Nephron (organoid): ENCODE measurements at regions not wholly inside any gene's neighbourhood (a gene's known extent, or its start where the extent isn't known, plus 50 kb on each side); places are given as distances from the start of the nearest gene placed in this dataset.
A peak's percentile ranks its signal among the peaks of the same experiment; 100 is the strongest.

Experiments used
- H3K27ac Mint-ChIP-seq, 3 experiments: 2 replicates each; pipeline ENCODE4 v1.8.0; 2020; ENCODE audit warnings: mixed read lengths in 3 of 3, mild to moderate bottlenecking in 2 of 3, moderate library complexity in 1 of 3
- H3K27me3 Mint-ChIP-seq: 2 replicates; pipeline ENCODE4 v1.8.0; 2021; ENCODE audit warnings: low read depth, mild to moderate bottlenecking, moderate library complexity, mixed read lengths
- H3K36me3 Mint-ChIP-seq: 2 replicates; pipeline ENCODE4 v1.8.0; 2020; ENCODE audit warnings: low read depth, mixed read lengths
- H3K4me1 Mint-ChIP-seq: 2 replicates; pipeline ENCODE4 v1.8.0; 2020; ENCODE audit warnings: mixed read lengths
- H3K4me3 Mint-ChIP-seq, 3 experiments: 2 replicates each; pipeline ENCODE4 v1.8.0; 2020; ENCODE audit warnings: mild to moderate bottlenecking in 3 of 3, mixed read lengths in 3 of 3, moderate library complexity in 2 of 3
- H3K9me3 Mint-ChIP-seq: 2 replicates; pipeline ENCODE4 v1.8.0; 2020; ENCODE audit warnings: mixed read lengths
- TF ChIP-seq, protein P1 (sequence below), 3 experiments: fragments of 200-600 bp; sonication (generic); IDR thresholded peaks; one replicate each; pipeline ENCODE4 v1.5.0; 2021; ENCODE audit warnings: antibody characterized with exemption in 3 of 3; ENCODE audit not compliant: unreplicated experiment in 3 of 3

GRCh38 chr4:42342459-42342858, 54.8 kb upstream of the SHISA3 start:
- H3K9me3 Mint-ChIP-seq = no peaks in the 10 kb centered on the region
- peaks cover 14% of the 10 kb centered on the region for H3K27me3 Mint-ChIP-seq
- H3K4me1 Mint-ChIP-seq = peaks cover 33% of the 10 kb centered on the region
- H3K27ac Mint-ChIP-seq = peak overlapping the region; percentile 28 to 57 (median 32)
- TF ChIP-seq, protein P1, sequence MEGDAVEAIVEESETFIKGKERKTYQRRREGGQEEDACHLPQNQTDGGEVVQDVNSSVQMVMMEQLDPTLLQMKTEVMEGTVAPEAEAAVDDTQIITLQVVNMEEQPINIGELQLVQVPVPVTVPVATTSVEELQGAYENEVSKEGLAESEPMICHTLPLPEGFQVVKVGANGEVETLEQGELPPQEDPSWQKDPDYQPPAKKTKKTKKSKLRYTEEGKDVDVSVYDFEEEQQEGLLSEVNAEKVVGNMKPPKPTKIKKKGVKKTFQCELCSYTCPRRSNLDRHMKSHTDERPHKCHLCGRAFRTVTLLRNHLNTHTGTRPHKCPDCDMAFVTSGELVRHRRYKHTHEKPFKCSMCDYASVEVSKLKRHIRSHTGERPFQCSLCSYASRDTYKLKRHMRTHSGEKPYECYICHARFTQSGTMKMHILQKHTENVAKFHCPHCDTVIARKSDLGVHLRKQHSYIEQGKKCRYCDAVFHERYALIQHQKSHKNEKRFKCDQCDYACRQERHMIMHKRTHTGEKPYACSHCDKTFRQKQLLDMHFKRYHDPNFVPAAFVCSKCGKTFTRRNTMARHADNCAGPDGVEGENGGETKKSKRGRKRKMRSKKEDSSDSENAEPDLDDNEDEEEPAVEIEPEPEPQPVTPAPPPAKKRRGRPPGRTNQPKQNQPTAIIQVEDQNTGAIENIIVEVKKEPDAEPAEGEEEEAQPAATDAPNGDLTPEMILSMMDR (IDR thresholded peaks at IDR 0.05; ENCODE audit: unreplicated experiment in 3 of 3) = no peak
- H3K4me3 Mint-ChIP-seq = no peak overlapping the region
- no peaks in the 10 kb centered on the region for H3K36me3 Mint-ChIP-seq

- Mint-ChIP-seq H3K27me3 (peaks cover 17% of the 10 kb centered on the region), H3K4me1 (peaks cover 31% of the 10 kb centered on the region), H3K36me3 (no peaks in the 10 kb centered on the region), H3K4me3 (no peak overlapping the region), H3K27ac (peak overlapping the region in 2 of 3 experiments; percentile 35 to 43), H3K9me3 (no peaks in the 10 kb centered on the region)
- TF ChIP-seq, protein P1 (IDR thresholded peaks at IDR 0.05; ENCODE audit: unreplicated experiment in 3 of 3) = no peak
Observed at GRCh38 chr4:42344309-42344708, 53.0 kb upstream of the SHISA3 start.

GRCh38 chr4:42344749-42345148, 52.5 kb upstream of the SHISA3 start:
- Mint-ChIP-seq H3K4me3 (no peak overlapping the region), H3K27ac (peak overlapping the region in 2 of 3 experiments; percentile 35 to 43), H3K36me3 (no peaks in the 10 kb centered on the region), H3K27me3 (peaks cover 17% of the 10 kb centered on the region), H3K9me3 (no peaks in the 10 kb centered on the region), H3K4me1 (peaks cover 27% of the 10 kb centered on the region)
- TF ChIP-seq, protein P1 (IDR thresholded peaks at IDR 0.05; ENCODE audit: unreplicated experiment in 3 of 3) = no peak

- H3K27me3 Mint-ChIP-seq = peaks cover 13% of the 10 kb centered on the region
- H3K9me3 Mint-ChIP-seq = no peaks in the 10 kb centered on the region
- H3K4me3 Mint-ChIP-seq = no peak overlapping the region
- no peaks in the 10 kb centered on the region for H3K36me3 Mint-ChIP-seq
- TF ChIP-seq, protein P1 (IDR thresholded peaks at IDR 0.05; ENCODE audit: unreplicated experiment in 3 of 3) = no peak
- peak overlapping the region in 2 of 3 experiments; percentile 54 to 62 for H3K27ac Mint-ChIP-seq
- H3K4me1 Mint-ChIP-seq = peaks cover 19% of the 10 kb centered on the region
Observed at GRCh38 chr4:42345962-42346544, 51.2 kb upstream of the SHISA3 start.

- Mint-ChIP-seq H3K27ac (no peak overlapping the region), H3K4me3 (no peak overlapping the region), H3K4me1 (peaks cover 13% of the 10 kb centered on the region), H3K27me3 (peaks cover 13% of the 10 kb centered on the region), H3K9me3 (no peaks in the 10 kb centered on the region), H3K36me3 (no peaks in the 10 kb centered on the region)
- TF ChIP-seq, protein P1 (IDR thresholded peaks at IDR 0.05; ENCODE audit: unreplicated experiment in 3 of 3) = no peak
Observed at GRCh38 chr4:42347076-42347475, 50.2 kb upstream of the SHISA3 start.
